Activated T-helper 2 cell treated with anti-CD3 and anti-CD28 coated beads, Interferon-gamma antibody, Interleukin-2, Interleukin-4, amounts not matched to agents 10 μg/mL and 5 μg/mL and 100 μg/mL, durations not matched to agents 14 hours and 24 hours and 36 hours (primary cell): ENCODE measurements at regions not wholly inside any gene's neighbourhood (a gene's known extent, or its start where the extent isn't known, plus 50 kb on each side); places are given as distances from the start of the nearest gene placed in this dataset.

Source experiments
- DNase-seq: peaks from one replicate; pipeline ENCODE4 v3.0.0; 2021; ENCODE audit warnings: low spot score
- H3K27ac Mint-ChIP-seq: one replicate; pipeline ENCODE4 v1.8.0; 2021; ENCODE audit warnings: mixed read lengths
- H3K27me3 Mint-ChIP-seq: one replicate; pipeline ENCODE4 v1.8.0; 2021; ENCODE audit warnings: low read depth, mixed read lengths
- H3K36me3 Mint-ChIP-seq: one replicate; pipeline ENCODE4 v1.8.0; 2021; ENCODE audit warnings: low read depth, mixed read lengths
- H3K4me1 Mint-ChIP-seq: one replicate; pipeline ENCODE4 v1.8.0; 2021; ENCODE audit warnings: low read depth, mixed read lengths
- H3K4me3 Mint-ChIP-seq: one replicate; pipeline ENCODE4 v1.8.0; 2021; ENCODE audit warnings: low read depth, mild to moderate bottlenecking, moderate library complexity, mixed read lengths
- H3K9me3 Mint-ChIP-seq: one replicate; pipeline ENCODE4 v1.8.0; 2021; ENCODE audit warnings: mixed read lengths
- intact Hi-C: fragments of 100-400 bp; cut with micrococcal nuclease; formaldehyde crosslinking; loops from one replicate; pipeline ENCODE4 v1.15.1; 2023

- Mint-ChIP-seq H3K27ac (no peak overlapping the region), H3K4me3 (no peak overlapping the region), H3K36me3 (no peaks in the 10 kb centered on the region), H3K27me3 (no peaks in the 10 kb centered on the region), H3K9me3 (peaks cover 59% of the 10 kb centered on the region), H3K4me1 (no peaks in the 10 kb centered on the region)
- no peak for DNase-seq
- intact Hi-C loops: no loop called here
Observed at GRCh38 chr10:36188461-36188860, 546.4 kb upstream of the FZD8 start.

GRCh38 chr10:36188080-36188453 lies 546.0 kb upstream of the FZD8 start:
- peaks cover 56% of the 10 kb centered on the region for H3K9me3 Mint-ChIP-seq
- no peaks in the 10 kb centered on the region for H3K4me1 Mint-ChIP-seq
- DNase-seq: no peak
- no peak overlapping the region for H3K27ac Mint-ChIP-seq
- no peaks in the 10 kb centered on the region for H3K36me3 Mint-ChIP-seq
- H3K27me3 Mint-ChIP-seq: no peaks in the 10 kb centered on the region
- intact Hi-C loops: no loop called here
- H3K4me3 Mint-ChIP-seq: no peak overlapping the region

- intact Hi-C loops: no loop called here
- H3K9me3 Mint-ChIP-seq: peaks cover 55% of the 10 kb centered on the region
- no peak overlapping the region for H3K4me3 Mint-ChIP-seq
- no peak for DNase-seq
- no peaks in the 10 kb centered on the region for H3K27me3 Mint-ChIP-seq
- no peaks in the 10 kb centered on the region for H3K36me3 Mint-ChIP-seq
- no peak overlapping the region for H3K27ac Mint-ChIP-seq
- no peaks in the 10 kb centered on the region for H3K4me1 Mint-ChIP-seq
Observed at GRCh38 chr10:36187380-36188079, 545.4 kb upstream of the FZD8 start.

- Mint-ChIP-seq H3K36me3 (no peaks in the 10 kb centered on the region), H3K27ac (no peak overlapping the region), H3K27me3 (no peaks in the 10 kb centered on the region), H3K9me3 (peaks cover 37% of the 10 kb centered on the region), H3K4me3 (no peak overlapping the region), H3K4me1 (no peaks in the 10 kb centered on the region)
- DNase-seq: no peak
- intact Hi-C loops: no loop called here
Observed at GRCh38 chr10:36185097-36185496, 543.0 kb upstream of the FZD8 start.

GRCh38 chr10:36183726-36184125 lies 541.6 kb upstream of the FZD8 start:
- Mint-ChIP-seq H3K4me3 (no peak overlapping the region), H3K4me1 (no peaks in the 10 kb centered on the region), H3K9me3 (peaks cover 32% of the 10 kb centered on the region), H3K36me3 (no peaks in the 10 kb centered on the region), H3K27ac (no peak overlapping the region), H3K27me3 (no peaks in the 10 kb centered on the region)
- intact Hi-C loops: no loop called here
- DNase-seq: no peak

- H3K4me3 Mint-ChIP-seq: no peak overlapping the region
- intact Hi-C loops: no loop called here
- H3K27me3 Mint-ChIP-seq: no peaks in the 10 kb centered on the region
- no peaks in the 10 kb centered on the region for H3K36me3 Mint-ChIP-seq
- no peaks in the 10 kb centered on the region for H3K4me1 Mint-ChIP-seq
- H3K9me3 Mint-ChIP-seq: peaks cover 31% of the 10 kb centered on the region
- no peak overlapping the region for H3K27ac Mint-ChIP-seq
- no peak for DNase-seq
Observed at GRCh38 chr10:36183056-36183455, 541.0 kb upstream of the FZD8 start.

- intact Hi-C loops: no loop called here
- H3K27ac Mint-ChIP-seq: no peak overlapping the region
- no peak overlapping the region for H3K4me3 Mint-ChIP-seq
- H3K9me3 Mint-ChIP-seq: peaks cover 34% of the 10 kb centered on the region
- H3K4me1 Mint-ChIP-seq: no peaks in the 10 kb centered on the region
- H3K36me3 Mint-ChIP-seq: no peaks in the 10 kb centered on the region
- no peak for DNase-seq
- H3K27me3 Mint-ChIP-seq: no peaks in the 10 kb centered on the region
Observed at GRCh38 chr10:36182606-36183005, 540.5 kb upstream of the FZD8 start.

- Mint-ChIP-seq H3K36me3 (no peaks in the 10 kb centered on the region), H3K9me3 (peaks cover 30% of the 10 kb centered on the region), H3K27ac (no peak overlapping the region), H3K4me3 (no peak overlapping the region), H3K27me3 (no peaks in the 10 kb centered on the region), H3K4me1 (no peaks in the 10 kb centered on the region)
- DNase-seq: no peak
- intact Hi-C loops: no loop called here
Observed at GRCh38 chr10:36182179-36182566, 540.1 kb upstream of the FZD8 start.

GRCh38 chr10:36181426-36182178 lies 539.5 kb upstream of the FZD8 start:
- no peak for DNase-seq
- Mint-ChIP-seq H3K9me3 (peaks cover 26% of the 10 kb centered on the region), H3K4me1 (no peaks in the 10 kb centered on the region), H3K27me3 (no peaks in the 10 kb centered on the region), H3K36me3 (no peaks in the 10 kb centered on the region), H3K4me3 (no peak overlapping the region), H3K27ac (no peak overlapping the region)
- intact Hi-C loops: no loop called here

- no peaks in the 10 kb centered on the region for H3K27me3 Mint-ChIP-seq
- intact Hi-C loops: no loop called here
- no peak for DNase-seq
Observed at GRCh38 chr10:36178616-36179015, 536.5 kb upstream of the FZD8 start.

GRCh38 chr10:36177071-36177470 lies 535.0 kb upstream of the FZD8 start:
- Mint-ChIP-seq H3K4me1 (no peaks in the 10 kb centered on the region), H3K9me3 (peaks cover 10% of the 10 kb centered on the region), H3K27ac (no peak overlapping the region), H3K27me3 (no peaks in the 10 kb centered on the region), H3K36me3 (no peaks in the 10 kb centered on the region), H3K4me3 (no peak overlapping the region)
- DNase-seq: no peak
- intact Hi-C loops: no loop called here

More at GRCh38 chr10:36178616-36179015, 536.5 kb upstream of the FZD8 start:
- peaks cover 14% of the 10 kb centered on the region for H3K9me3 Mint-ChIP-seq
- no peaks in the 10 kb centered on the region for H3K36me3 Mint-ChIP-seq
- H3K27ac Mint-ChIP-seq: no peak overlapping the region
- no peaks in the 10 kb centered on the region for H3K4me1 Mint-ChIP-seq
- H3K4me3 Mint-ChIP-seq: no peak overlapping the region

GRCh38 chr10:36175954-36176353 lies 533.9 kb upstream of the FZD8 start:
- Mint-ChIP-seq H3K27me3 (no peaks in the 10 kb centered on the region), H3K4me1 (no peaks in the 10 kb centered on the region), H3K9me3 (peaks cover 10% of the 10 kb centered on the region), H3K27ac (no peak overlapping the region), H3K4me3 (no peak overlapping the region), H3K36me3 (no peaks in the 10 kb centered on the region)
- no peak for DNase-seq
- intact Hi-C loops: no loop called here

- Mint-ChIP-seq H3K27ac (no peak overlapping the region), H3K36me3 (no peaks in the 10 kb centered on the region), H3K9me3 (peaks cover 4% of the 10 kb centered on the region), H3K27me3 (no peaks in the 10 kb centered on the region), H3K4me1 (no peaks in the 10 kb centered on the region), H3K4me3 (no peak overlapping the region)
- intact Hi-C loops: no loop called here
- DNase-seq: no peak
Observed at GRCh38 chr10:36173364-36173763, 531.3 kb upstream of the FZD8 start.
